Vagina (tissue), 2 donors: ENCODE measurements at regions not wholly inside any gene's neighbourhood (a gene's known extent, or its start where the extent isn't known, plus 50 kb on each side); places are given as distances from the start of the nearest gene placed in this dataset.
"Not testable (repeated sequence)": the region's sequence is repeated elsewhere in the genome, so short reads cannot be mapped to it uniquely, and the experiment has no call there.

Experiments used
- DNase-seq, 2 donors: peaks; one replicate each; pipeline ENCODE4 v3.0.0-alpha.2; 2017; ENCODE audit errors: extremely low spot score in 2 of 2
- H3K27ac ChIP-seq: fragments of 200-600 bp; sonication (generic); one replicate; pipeline ENCODE4 v1.5.1; 2019
- H3K27me3 ChIP-seq: fragments of 200-600 bp; sonication (generic); one replicate; pipeline ENCODE4 v1.5.1; 2019
- H3K36me3 ChIP-seq, 2 donors: fragments of 200-600 bp; sonication (generic); one replicate each; pipeline ENCODE4 v1.5.1; 2017 to 2019
- H3K4me1 ChIP-seq: fragments of 200-600 bp; sonication (generic); one replicate; pipeline ENCODE4 v1.5.1; 2019
- H3K4me3 ChIP-seq, 2 donors: fragments of 200-600 bp; sonication (generic); 1 replicate in 1 of 2; 2 replicates in 1 of 2; pipeline ENCODE4 v1.5.1; 2016 to 2019
- H3K9me3 ChIP-seq: fragments of 200-600 bp; sonication (generic); one replicate; pipeline ENCODE4 v1.5.1; 2019
- POLR2A ChIP-seq, 2 donors: fragments of 450-650 bp; IDR thresholded peaks; one replicate each; pipeline ENCODE4 v1.6.1; 2017; ENCODE audit warnings: antibody characterized with exemption in 2 of 2, mild to moderate bottlenecking in 2 of 2, moderate library complexity in 2 of 2
- POLR2AphosphoS5 ChIP-seq, 2 donors: sonication (generic); formaldehyde crosslinking; IDR thresholded peaks; one replicate each; pipeline ENCODE4 v1.9.0; 2017; ENCODE audit warnings: antibody characterized with exemption in 2 of 2, mild to moderate bottlenecking in 2 of 2, low read depth in 1 of 2; ENCODE audit not compliant: insufficient read depth in 1 of 2
- intact Hi-C: fragments of 100-400 bp; cut with DNase I; formaldehyde crosslinking; loops from one replicate; pipeline ENCODE4 v1.15.1; 2023
- TF ChIP-seq, protein P1 (sequence below), 3 experiments: fragments of 450-650 bp in 2 of 3; fragments of 200-600 bp in 1 of 3; sonication (generic) in 1 of 3; IDR thresholded peaks; one replicate each; pipeline ENCODE4 v1.5.1; 2017 to 2019; ENCODE audit warnings: antibody characterized with exemption in 3 of 3, mild to moderate bottlenecking in 2 of 3, moderate library complexity in 2 of 3

DNA sequence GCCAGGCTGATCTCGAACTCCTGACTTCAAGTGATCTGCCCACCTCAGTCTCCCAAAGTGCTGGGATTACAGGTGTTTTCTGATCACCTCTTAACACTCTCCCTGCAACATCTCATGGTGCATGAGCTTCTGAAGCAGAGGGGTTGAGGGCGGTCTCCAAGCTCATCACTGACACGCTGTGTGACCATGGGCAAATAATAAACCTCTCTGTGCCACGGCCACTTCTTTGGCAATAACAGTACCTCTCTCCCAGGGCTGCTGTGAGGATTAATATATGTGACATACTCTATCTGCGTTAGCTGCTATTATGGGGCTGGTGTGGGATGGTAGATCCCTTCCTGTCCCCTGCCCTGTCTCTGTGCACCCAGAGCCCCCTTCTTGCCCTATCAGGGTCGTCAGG is 62.9 kb upstream of the LHX5 start:
- no peaks in the 10 kb centered on the region for H3K4me1 ChIP-seq
- DNase-seq = no peak
- TF ChIP-seq POLR2A (IDR thresholded peaks at IDR 0.05) = no peak
- TF ChIP-seq, protein P1, sequence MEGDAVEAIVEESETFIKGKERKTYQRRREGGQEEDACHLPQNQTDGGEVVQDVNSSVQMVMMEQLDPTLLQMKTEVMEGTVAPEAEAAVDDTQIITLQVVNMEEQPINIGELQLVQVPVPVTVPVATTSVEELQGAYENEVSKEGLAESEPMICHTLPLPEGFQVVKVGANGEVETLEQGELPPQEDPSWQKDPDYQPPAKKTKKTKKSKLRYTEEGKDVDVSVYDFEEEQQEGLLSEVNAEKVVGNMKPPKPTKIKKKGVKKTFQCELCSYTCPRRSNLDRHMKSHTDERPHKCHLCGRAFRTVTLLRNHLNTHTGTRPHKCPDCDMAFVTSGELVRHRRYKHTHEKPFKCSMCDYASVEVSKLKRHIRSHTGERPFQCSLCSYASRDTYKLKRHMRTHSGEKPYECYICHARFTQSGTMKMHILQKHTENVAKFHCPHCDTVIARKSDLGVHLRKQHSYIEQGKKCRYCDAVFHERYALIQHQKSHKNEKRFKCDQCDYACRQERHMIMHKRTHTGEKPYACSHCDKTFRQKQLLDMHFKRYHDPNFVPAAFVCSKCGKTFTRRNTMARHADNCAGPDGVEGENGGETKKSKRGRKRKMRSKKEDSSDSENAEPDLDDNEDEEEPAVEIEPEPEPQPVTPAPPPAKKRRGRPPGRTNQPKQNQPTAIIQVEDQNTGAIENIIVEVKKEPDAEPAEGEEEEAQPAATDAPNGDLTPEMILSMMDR (IDR thresholded peaks at IDR 0.05) = no peak
- TF ChIP-seq POLR2AphosphoS5 (IDR thresholded peaks at IDR 0.05; ENCODE audit: insufficient read depth in 1 of 2, low read depth in 1 of 2) = no peak
- H3K27ac ChIP-seq = no peak overlapping the region
- H3K27me3 ChIP-seq = no peaks in the 10 kb centered on the region
- no peaks in the 10 kb centered on the region for H3K9me3 ChIP-seq
- H3K36me3 ChIP-seq = no peaks in the 10 kb centered on the region
- intact Hi-C loops = no loop called here
- no peak overlapping the region for H3K4me3 ChIP-seq

DNA sequence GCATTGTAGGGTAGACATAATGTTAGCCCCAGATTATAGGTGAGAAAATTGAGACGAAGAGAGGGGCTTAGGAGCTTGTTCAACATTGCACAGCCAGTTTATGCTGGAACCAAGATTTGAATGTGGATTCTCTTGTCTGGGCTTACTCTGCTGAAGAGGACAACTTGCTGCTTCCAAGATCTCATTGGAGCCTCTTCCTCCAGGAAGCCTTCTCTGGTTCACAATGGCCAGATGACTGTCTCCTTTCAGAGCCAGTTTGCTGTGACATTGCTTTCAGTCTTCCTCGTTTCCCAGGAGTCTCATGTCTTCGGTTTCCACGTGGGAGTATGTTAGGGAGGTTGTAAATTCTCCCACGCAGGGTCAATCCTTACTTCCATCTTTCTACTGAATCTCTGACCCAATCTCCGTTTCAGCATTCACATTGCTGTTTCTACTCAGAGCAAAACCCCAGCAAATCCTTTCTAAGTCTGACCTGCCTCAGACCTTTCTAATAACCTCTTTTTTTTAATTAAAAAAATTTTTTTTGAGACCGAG is 62.2 kb upstream of the LHX5 start:
- Histone ChIP-seq H3K4me1 (no peaks in the 10 kb centered on the region), H3K27me3 (no peaks in the 10 kb centered on the region), H3K9me3 (no peaks in the 10 kb centered on the region), H3K36me3 (no peaks in the 10 kb centered on the region), H3K27ac (no peak overlapping the region), H3K4me3 (no peak overlapping the region)
- no peak for DNase-seq
- TF ChIP-seq POLR2AphosphoS5 (IDR thresholded peaks at IDR 0.05; ENCODE audit: insufficient read depth in 1 of 2, low read depth in 1 of 2) (no peak), POLR2A (IDR thresholded peaks at IDR 0.05) (no peak)
- TF ChIP-seq, protein P1 (IDR thresholded peaks at IDR 0.05) = no peak
- intact Hi-C loops = no loop called here

DNA sequence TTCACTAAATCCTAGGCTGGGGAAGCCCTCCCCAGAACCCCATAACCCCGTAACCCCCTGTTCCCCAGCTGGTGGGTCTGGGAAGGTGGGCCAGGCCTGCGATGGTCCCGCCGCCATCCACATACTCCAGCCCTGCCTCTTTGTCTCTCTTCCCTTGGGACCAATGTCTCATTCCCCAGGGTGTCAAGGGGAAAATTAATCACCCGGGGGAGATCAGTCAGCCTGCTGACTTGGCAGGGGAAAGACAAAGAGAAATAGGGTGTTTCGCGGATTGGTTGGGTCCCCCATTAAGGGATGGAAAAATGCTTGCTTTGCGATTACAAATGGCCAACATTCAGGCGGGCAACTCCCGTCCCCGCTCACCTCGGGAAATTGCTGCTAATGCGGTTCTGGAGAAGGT is 60.6 kb upstream of the LHX5 start:
- intact Hi-C loops = no loop called here
- DNase-seq = no peak
- Histone ChIP-seq H3K27ac (no peak overlapping the region), H3K4me1 (no peaks in the 10 kb centered on the region), H3K9me3 (no peaks in the 10 kb centered on the region), H3K27me3 (no peaks in the 10 kb centered on the region), H3K36me3 (no peaks in the 10 kb centered on the region), H3K4me3 (no peak overlapping the region)
- TF ChIP-seq POLR2A (IDR thresholded peaks at IDR 0.05) (no peak), POLR2AphosphoS5 (IDR thresholded peaks at IDR 0.05; ENCODE audit: insufficient read depth in 1 of 2, low read depth in 1 of 2) (no peak)
- TF ChIP-seq, protein P1 (IDR thresholded peaks at IDR 0.05) = no peak

DNA sequence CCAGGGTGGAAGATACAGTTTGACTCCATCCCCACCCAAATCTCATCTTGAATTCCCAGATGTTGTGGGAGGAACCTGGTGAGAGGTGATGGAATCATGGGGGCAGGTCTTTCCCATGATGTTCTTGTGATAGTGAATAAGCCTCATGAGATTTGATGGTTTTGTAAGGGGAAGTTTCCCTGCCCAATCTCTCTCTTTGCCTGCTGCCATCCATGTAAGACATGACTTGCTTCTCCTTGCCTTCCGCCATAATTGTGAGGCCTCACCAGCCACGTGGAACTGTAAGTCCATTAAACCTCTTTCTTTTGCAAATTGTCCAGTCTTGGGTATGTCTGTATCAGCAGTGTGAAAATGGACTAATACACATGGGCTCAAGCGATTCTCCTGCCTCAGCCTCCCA is 59.4 kb upstream of the LHX5 start:
- H3K9me3 ChIP-seq, H3K36me3 ChIP-seq, H3K4me1 ChIP-seq, H3K4me3 ChIP-seq, H3K27ac ChIP-seq, intact Hi-C loops, H3K27me3 ChIP-seq, DNase-seq: not testable (repeated sequence)

- no peak for DNase-seq
These were observed 57.1 kb upstream of the LHX5 start for GRCh38 chr12:113528606-113529293.

More at GRCh38 chr12:113528606-113529293, 57.1 kb upstream of the LHX5 start:
- Histone ChIP-seq H3K4me1 (no peaks in the 10 kb centered on the region), H3K27ac (no peak overlapping the region), H3K4me3 (no peak overlapping the region), H3K9me3 (no peaks in the 10 kb centered on the region), H3K36me3 (no peaks in the 10 kb centered on the region), H3K27me3 (no peaks in the 10 kb centered on the region)
- TF ChIP-seq, protein P1 (IDR thresholded peaks at IDR 0.05) = no peak
- TF ChIP-seq POLR2A (IDR thresholded peaks at IDR 0.05) (no peak), POLR2AphosphoS5 (IDR thresholded peaks at IDR 0.05; ENCODE audit: insufficient read depth in 1 of 2, low read depth in 1 of 2) (no peak)
- intact Hi-C loops = no loop called here
